ENCODE measurements at regions not wholly inside any gene's neighbourhood (a gene's known extent, or its start where the extent isn't known, plus 50 kb on each side); places are given as distances from the start of the nearest gene placed in this dataset.

- Histone ChIP-seq H3K9me3 (no peaks in the 10 kb centered on the region), H3K4me3 (ENCODE audit: low read depth in 1 of 2, low read length in 1 of 2) (no peak overlapping the region), H3K27me3 (no peaks in the 10 kb centered on the region), H3K4me1 (ENCODE audit: control insufficient read depth in 1 of 2, insufficient read depth in 1 of 2, low read depth in 1 of 2, low read length in 1 of 2) (no peaks in the 10 kb centered on the region), H3K27ac (no peak overlapping the region), H3K36me3 (no peaks in the 10 kb centered on the region)
- no peak for TF ChIP-seq CTCF (IDR thresholded peaks at IDR 0.05)
These were observed 229.2 kb downstream of the EMP1 start for GRCh38 chr12:13425766-13426165.

DNA sequence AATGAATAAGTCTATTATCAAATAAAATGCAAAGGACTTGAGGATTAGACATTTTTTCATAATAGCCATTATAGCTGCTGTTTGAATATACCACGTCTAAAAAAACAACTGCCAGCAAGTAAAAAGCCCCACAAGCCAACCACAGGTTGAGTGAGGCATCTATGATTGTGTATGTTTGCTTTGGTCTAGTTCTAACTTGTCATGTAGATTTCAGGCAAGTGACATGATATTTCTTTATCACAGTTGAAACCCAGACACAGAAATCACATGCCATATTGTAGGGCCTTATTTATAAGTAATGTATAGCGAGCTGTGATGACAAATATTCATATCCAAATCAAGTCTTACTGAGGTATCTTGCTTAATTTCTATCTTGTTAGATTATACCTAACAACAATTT lies 225.8 kb downstream of the EMP1 start:
- H3K36me3 ChIP-seq, result no peaks in the 10 kb centered on the region
- no peaks in the 10 kb centered on the region for H3K27me3 ChIP-seq
- H3K4me3 ChIP-seq (ENCODE audit: low read depth in 1 of 2, low read length in 1 of 2), result no peak overlapping the region
- H3K9me3 ChIP-seq, result no peaks in the 10 kb centered on the region
- no peak for TF ChIP-seq CTCF (IDR thresholded peaks at IDR 0.05)
- no peaks in the 10 kb centered on the region for H3K4me1 ChIP-seq (ENCODE audit: control insufficient read depth in 1 of 2, insufficient read depth in 1 of 2, low read depth in 1 of 2, low read length in 1 of 2)
- H3K27ac ChIP-seq, result no peak overlapping the region

DNA sequence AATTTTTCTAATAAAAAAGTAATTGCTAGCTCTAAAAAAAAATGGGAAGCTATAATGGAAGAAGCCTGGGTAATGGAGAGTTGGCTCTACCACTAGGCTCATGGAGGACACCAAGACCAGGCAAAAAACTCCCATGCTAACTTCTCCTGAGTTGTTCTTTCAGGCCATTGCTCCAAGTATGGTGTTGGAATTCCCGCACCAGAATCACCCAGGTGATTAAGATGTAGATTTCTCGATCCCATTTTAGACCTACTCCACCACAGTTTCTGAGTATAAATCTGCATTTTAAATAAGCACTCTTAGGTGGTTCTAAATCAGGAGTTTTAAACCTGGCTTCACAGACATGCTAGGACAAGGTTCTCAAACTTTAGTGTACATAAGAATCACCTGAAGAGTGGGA lies 221.0 kb downstream of the EMP1 start:
- Histone ChIP-seq H3K9me3 (no peaks in the 10 kb centered on the region), H3K27ac (no peak overlapping the region), H3K27me3 (no peaks in the 10 kb centered on the region), H3K36me3 (no peaks in the 10 kb centered on the region), H3K4me1 (ENCODE audit: control insufficient read depth in 1 of 2, insufficient read depth in 1 of 2, low read depth in 1 of 2, low read length in 1 of 2) (no peaks in the 10 kb centered on the region), H3K4me3 (ENCODE audit: low read depth in 1 of 2, low read length in 1 of 2) (no peak overlapping the region)
- TF ChIP-seq CTCF (IDR thresholded peaks at IDR 0.05), result no peak

- H3K4me3 ChIP-seq (ENCODE audit: low read depth in 1 of 2, low read length in 1 of 2), result no peak overlapping the region
- no peaks in the 10 kb centered on the region for H3K4me1 ChIP-seq (ENCODE audit: control insufficient read depth in 1 of 2, insufficient read depth in 1 of 2, low read depth in 1 of 2, low read length in 1 of 2)
- H3K9me3 ChIP-seq, result no peaks in the 10 kb centered on the region
- no peak for TF ChIP-seq CTCF (IDR thresholded peaks at IDR 0.05)
- H3K36me3 ChIP-seq, result no peaks in the 10 kb centered on the region
- H3K27me3 ChIP-seq, result no peaks in the 10 kb centered on the region
- no peak overlapping the region for H3K27ac ChIP-seq
These were observed 214.8 kb downstream of the EMP1 start for GRCh38 chr12:13411287-13411686.

DNA sequence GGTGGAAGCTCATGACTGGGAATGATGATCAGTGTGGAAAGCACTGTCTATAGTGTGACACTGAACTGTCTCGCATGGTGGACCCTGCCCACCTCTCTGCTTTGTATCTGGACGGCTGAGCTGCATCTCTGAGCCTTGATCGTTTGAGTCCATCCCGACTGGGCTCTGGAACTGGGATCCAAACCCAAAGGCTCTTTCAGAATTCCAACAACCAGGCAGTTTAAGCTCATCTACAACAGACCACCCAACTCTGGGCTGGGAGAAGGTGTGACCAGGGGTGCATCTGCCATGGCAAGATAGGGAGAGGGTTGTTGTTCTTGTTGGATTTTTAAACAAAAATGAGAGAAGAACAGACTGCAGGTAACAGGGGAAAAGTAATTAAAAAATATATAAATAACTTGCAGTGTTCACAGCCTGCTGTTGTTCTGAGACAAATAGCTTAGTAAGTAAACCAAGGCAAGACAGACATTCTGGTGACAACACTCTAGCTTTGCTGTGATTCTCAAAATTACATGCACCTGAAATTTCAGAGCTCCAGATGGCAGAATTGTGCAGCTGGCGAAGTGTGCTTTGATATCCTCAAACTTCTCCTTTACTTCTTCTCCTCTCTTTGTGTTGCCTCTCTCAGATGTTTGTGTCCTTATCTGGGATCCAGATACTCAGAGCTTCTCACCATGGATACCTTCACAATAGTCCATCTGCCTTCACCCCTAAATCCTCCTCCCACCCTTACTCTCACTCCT lies 209.6 kb downstream of the EMP1 start:
- no peak for TF ChIP-seq CTCF (IDR thresholded peaks at IDR 0.05)
- no peaks in the 10 kb centered on the region for H3K9me3 ChIP-seq
- no peaks in the 10 kb centered on the region for H3K36me3 ChIP-seq
- no peaks in the 10 kb centered on the region for H3K4me1 ChIP-seq (ENCODE audit: control insufficient read depth in 1 of 2, insufficient read depth in 1 of 2, low read depth in 1 of 2, low read length in 1 of 2)
- H3K27me3 ChIP-seq, result no peaks in the 10 kb centered on the region
- no peak overlapping the region for H3K4me3 ChIP-seq (ENCODE audit: low read depth in 1 of 2, low read length in 1 of 2)
- no peak overlapping the region for H3K27ac ChIP-seq
